Esophagus squamous epithelium (tissue), 5 donors: ENCODE measurements at regions not wholly inside any gene's neighbourhood (a gene's known extent, or its start where the extent isn't known, plus 50 kb on each side); places are given as distances from the start of the nearest gene placed in this dataset.

Experiments used
- DNase-seq: peaks from one replicate; lab custom pipeline; 2025; lab: John Stamatoyannopoulos, UW
- H3K27ac ChIP-seq, 4 donors: fragments of 200-600 bp; sonication (generic); one replicate each; pipeline ENCODE4 v1.5.1; 2016 to 2019; ENCODE audit warnings: mild to moderate bottlenecking in 1 of 4
- H3K27me3 ChIP-seq, 4 donors: fragments of 200-600 bp; sonication (generic); 1 replicate in 3 of 4; 2 replicates in 1 of 4; pipeline versions ENCODE4 v1.5.1 to v1.6.0; 2017 to 2021; ENCODE audit warnings: antibody characterized with exemption in 1 of 4
- H3K36me3 ChIP-seq, 3 donors: fragments of 200-600 bp; sonication (generic); one replicate each; pipeline ENCODE4 v1.5.1; 2016 to 2019
- H3K4me1 ChIP-seq, 3 donors: fragments of 200-600 bp; sonication (generic); one replicate each; pipeline ENCODE4 v1.5.1; 2017 to 2019
- H3K4me3 ChIP-seq, 4 donors: fragments of 200-600 bp; sonication (generic); 1 replicate in 3 of 4; 2 replicates in 1 of 4; pipeline ENCODE4 v1.5.1; 2016 to 2019; ENCODE audit warnings: mild to moderate bottlenecking in 2 of 4, moderate library complexity in 1 of 4
- H3K9me3 ChIP-seq, 3 donors: fragments of 200-600 bp; sonication (generic); one replicate each; pipeline ENCODE4 v1.5.1; 2016 to 2019
- POLR2A ChIP-seq, 4 donors: fragments of 450-650 bp; IDR thresholded peaks; one replicate each; pipeline ENCODE4 v1.6.1; 2017; ENCODE audit warnings: antibody characterized with exemption in 4 of 4, mild to moderate bottlenecking in 4 of 4, moderate library complexity in 3 of 4
- WGBS, 2 donors: methylation state at CpG; one replicate each; pipeline ENCODE4 v1.1.5; 2018; 5-methylcytosine and 5-hydroxymethylcytosine counted together
- intact Hi-C: fragments of 100-400 bp; cut with DNase I; formaldehyde crosslinking; loops from one replicate; pipeline ENCODE4 v1.15.0; 2022
- TF ChIP-seq, protein P1 (sequence below), 6 experiments: fragments of 450-650 bp in 4 of 6; fragments of 200-600 bp in 2 of 6; sonication (generic) in 2 of 6; IDR thresholded peaks; one replicate each; pipeline ENCODE4 v1.5.1; 2016 to 2019; ENCODE audit warnings: antibody characterized with exemption in 6 of 6, mild to moderate bottlenecking in 4 of 6, moderate library complexity in 4 of 6
- donor health status: DM: yes; HTN: yes; CAD: no.

DNA sequence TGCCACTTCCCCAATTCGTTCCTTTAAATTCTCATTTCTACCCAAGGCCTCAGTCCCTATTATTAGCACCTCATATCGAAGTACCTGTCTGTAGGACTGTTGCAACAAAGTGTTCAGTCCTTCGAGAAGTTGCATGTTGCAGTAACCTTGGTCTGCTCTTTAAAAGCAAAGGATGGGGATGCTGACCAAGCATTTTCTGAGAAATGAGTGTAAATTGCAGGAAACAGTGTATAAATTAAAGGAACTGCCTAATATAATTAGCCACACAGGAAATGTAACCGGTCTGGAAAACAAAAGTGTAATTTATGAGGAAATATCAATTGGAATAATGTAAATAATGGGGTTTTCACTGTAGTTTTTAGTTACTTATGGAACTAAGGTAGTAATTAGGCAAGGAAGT, 261.9 kb upstream of the ARID1B start:
- no peak overlapping the region for H3K27ac ChIP-seq
- no peak for TF ChIP-seq POLR2A (IDR thresholded peaks at IDR 0.05)
- TF ChIP-seq, protein P1, sequence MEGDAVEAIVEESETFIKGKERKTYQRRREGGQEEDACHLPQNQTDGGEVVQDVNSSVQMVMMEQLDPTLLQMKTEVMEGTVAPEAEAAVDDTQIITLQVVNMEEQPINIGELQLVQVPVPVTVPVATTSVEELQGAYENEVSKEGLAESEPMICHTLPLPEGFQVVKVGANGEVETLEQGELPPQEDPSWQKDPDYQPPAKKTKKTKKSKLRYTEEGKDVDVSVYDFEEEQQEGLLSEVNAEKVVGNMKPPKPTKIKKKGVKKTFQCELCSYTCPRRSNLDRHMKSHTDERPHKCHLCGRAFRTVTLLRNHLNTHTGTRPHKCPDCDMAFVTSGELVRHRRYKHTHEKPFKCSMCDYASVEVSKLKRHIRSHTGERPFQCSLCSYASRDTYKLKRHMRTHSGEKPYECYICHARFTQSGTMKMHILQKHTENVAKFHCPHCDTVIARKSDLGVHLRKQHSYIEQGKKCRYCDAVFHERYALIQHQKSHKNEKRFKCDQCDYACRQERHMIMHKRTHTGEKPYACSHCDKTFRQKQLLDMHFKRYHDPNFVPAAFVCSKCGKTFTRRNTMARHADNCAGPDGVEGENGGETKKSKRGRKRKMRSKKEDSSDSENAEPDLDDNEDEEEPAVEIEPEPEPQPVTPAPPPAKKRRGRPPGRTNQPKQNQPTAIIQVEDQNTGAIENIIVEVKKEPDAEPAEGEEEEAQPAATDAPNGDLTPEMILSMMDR (IDR thresholded peaks at IDR 0.05): no peak
- no peaks in the 10 kb centered on the region for H3K36me3 ChIP-seq
- intact Hi-C loops: no loop called here
- no peak overlapping the region for H3K4me3 ChIP-seq
- H3K27me3 ChIP-seq: no peaks in the 10 kb centered on the region
- DNase-seq: no peak
- no peaks in the 10 kb centered on the region for H3K4me1 ChIP-seq
- no peaks in the 10 kb centered on the region for H3K9me3 ChIP-seq
- WGBS, 2 donors: 58 to 73% methylated on average over 4 of the region's 4 CpGs

DNA sequence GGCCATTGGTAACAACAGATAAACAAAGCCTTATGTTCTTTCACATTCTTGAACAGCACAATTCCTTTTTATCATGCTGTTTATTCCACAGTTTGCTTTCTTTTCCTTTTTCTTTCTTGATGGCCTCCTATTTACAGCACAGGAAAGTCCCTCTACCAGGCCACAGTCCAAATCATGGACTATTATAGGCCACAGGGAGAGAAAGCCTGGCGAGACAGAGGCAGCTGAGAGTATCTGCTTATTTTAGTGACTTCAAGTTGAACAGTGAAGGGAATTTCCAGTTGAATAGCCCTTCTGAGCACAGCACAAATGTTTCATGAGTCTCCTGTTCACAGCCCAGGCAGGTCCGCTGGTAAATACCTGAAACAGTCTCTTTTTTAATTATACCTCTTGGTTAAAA, 263.7 kb upstream of the ARID1B start:
- Histone ChIP-seq H3K4me3 (no peak overlapping the region), H3K9me3 (no peaks in the 10 kb centered on the region), H3K27ac (no peak overlapping the region), H3K4me1 (no peaks in the 10 kb centered on the region), H3K36me3 (no peaks in the 10 kb centered on the region), H3K27me3 (no peaks in the 10 kb centered on the region)
- 71 to 95% methylated on average over 2 of the region's 2 CpGs for WGBS, 2 donors
- DNase-seq: no peak
- TF ChIP-seq, protein P1 (IDR thresholded peaks at IDR 0.05): no peak
- TF ChIP-seq POLR2A (IDR thresholded peaks at IDR 0.05): no peak
- intact Hi-C loops: no loop called here

DNA sequence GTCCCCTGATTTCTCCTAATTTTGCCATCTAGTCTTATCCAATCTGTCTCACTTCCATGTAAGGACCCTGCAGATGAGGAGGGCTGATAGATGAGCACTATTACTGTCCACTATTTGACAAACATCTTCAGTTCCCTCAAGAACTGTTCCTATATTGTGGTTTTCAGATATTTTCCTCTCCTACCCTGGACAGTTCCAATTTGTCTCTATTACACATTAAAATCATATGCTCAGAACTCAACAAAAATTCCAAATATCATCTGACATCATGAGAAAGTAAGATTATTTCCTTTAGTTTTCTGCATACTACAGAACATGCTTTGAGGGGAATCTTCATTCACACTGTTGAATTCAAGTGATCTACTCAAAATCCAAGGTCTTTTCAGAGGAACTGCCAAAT, 265.6 kb upstream of the ARID1B start:
- no peak overlapping the region for H3K4me3 ChIP-seq
- H3K9me3 ChIP-seq: no peaks in the 10 kb centered on the region
- intact Hi-C loops: no loop called here
- H3K36me3 ChIP-seq: no peaks in the 10 kb centered on the region
- H3K4me1 ChIP-seq: no peaks in the 10 kb centered on the region
- DNase-seq: no peak
- no peak overlapping the region for H3K27ac ChIP-seq
- no peaks in the 10 kb centered on the region for H3K27me3 ChIP-seq
- TF ChIP-seq, protein P1 (IDR thresholded peaks at IDR 0.05): no peak
- no peak for TF ChIP-seq POLR2A (IDR thresholded peaks at IDR 0.05)

DNA sequence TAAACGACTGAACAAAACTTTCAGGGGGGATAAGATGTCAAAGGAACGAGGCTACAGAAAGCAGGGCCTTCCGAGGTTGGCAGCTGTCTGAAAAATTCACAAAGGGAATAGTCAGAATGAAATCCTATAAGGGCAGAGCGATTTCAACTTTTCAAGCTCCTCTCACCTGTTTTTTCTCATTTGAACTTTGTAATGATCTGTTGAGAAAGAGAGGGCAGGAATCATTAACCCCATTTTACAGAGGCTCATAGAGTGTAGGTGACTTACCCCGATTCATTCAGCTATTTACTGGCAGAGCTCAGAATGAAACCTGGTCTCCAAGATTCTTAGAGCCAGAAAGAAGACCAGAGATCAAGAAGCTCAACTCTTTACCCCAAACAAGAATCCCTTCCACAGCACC, 266.1 kb upstream of the ARID1B start:
- H3K36me3 ChIP-seq: no peaks in the 10 kb centered on the region
- DNase-seq: no peak
- no peaks in the 10 kb centered on the region for H3K4me1 ChIP-seq
- H3K4me3 ChIP-seq: no peak overlapping the region
- intact Hi-C loops: no loop called here
- H3K27me3 ChIP-seq: no peaks in the 10 kb centered on the region
- 43 to 49% methylated on average over 5 of the region's 5 CpGs for WGBS, 2 donors
- no peak overlapping the region for H3K27ac ChIP-seq
- no peaks in the 10 kb centered on the region for H3K9me3 ChIP-seq
- TF ChIP-seq POLR2A (IDR thresholded peaks at IDR 0.05): no peak
- TF ChIP-seq, protein P1 (IDR thresholded peaks at IDR 0.05): no peak

DNA sequence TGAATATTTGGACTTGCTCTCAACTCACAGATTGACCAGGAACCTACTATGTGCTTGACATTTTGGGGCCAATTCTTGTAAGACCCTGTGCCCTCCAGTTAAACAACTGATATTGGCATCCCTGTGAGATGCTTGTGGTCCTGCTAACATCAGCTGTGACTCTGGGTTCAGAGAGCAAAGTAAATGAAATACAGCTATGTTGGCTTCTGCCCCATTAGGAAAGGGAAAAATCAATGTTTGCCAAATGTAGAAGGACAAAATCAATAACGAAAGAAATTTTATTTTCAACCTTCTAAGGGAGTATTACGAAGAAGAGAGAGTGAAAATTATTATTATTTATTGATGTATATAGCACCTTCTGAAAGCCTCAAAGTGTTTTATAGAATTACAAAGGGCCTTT, 266.9 kb upstream of the ARID1B start:
- WGBS, 2 donors: 82 to 86% methylated on average over 2 of the region's 2 CpGs
- intact Hi-C loops: no loop called here
- Histone ChIP-seq H3K36me3 (no peaks in the 10 kb centered on the region), H3K27ac (no peak overlapping the region), H3K4me1 (no peaks in the 10 kb centered on the region), H3K9me3 (no peaks in the 10 kb centered on the region), H3K4me3 (no peak overlapping the region), H3K27me3 (no peaks in the 10 kb centered on the region)
- DNase-seq: no peak
- TF ChIP-seq, protein P1 (IDR thresholded peaks at IDR 0.05): no peak
- TF ChIP-seq POLR2A (IDR thresholded peaks at IDR 0.05): no peak
